DMS79 treated with DMSO at 0.1 percent for 48 hours (cell line): ENCODE measurements at regions not wholly inside any gene's neighbourhood (a gene's known extent, or its start where the extent isn't known, plus 50 kb on each side); places are given as distances from the start of the nearest gene placed in this dataset.
"Not testable (repeated sequence)": the region's sequence is repeated elsewhere in the genome, so short reads cannot be mapped to it uniquely, and the experiment has no call there.

Experiments used
- DNase-seq: peaks from one replicate; lab custom pipeline; 2025; lab: John Stamatoyannopoulos, UW

DNA sequence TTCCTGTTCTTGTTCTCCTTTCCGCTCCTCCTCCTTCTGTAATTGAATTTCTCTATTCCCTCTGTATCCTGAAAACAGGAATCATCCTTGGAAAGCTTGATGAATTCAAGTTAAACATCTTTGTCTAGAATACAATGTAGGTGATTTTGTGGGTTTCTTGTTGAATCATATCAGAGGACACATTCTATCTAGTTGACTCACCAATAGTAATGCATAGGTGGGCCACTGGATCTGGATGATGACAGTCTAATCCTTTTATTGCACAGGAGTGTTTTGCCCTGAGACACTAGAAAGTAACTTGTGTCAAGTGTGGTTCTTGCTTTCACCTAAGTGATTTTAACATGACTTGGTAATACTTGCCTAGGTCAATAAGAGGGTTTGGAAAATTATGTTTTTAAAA is 164.3 kb downstream of the RFPL4B start:
- no peak for DNase-seq

- DNase-seq, result no peak
Measured at GRCh38 chr6:112513175-112513574, 166.0 kb downstream of the RFPL4B start.

DNA sequence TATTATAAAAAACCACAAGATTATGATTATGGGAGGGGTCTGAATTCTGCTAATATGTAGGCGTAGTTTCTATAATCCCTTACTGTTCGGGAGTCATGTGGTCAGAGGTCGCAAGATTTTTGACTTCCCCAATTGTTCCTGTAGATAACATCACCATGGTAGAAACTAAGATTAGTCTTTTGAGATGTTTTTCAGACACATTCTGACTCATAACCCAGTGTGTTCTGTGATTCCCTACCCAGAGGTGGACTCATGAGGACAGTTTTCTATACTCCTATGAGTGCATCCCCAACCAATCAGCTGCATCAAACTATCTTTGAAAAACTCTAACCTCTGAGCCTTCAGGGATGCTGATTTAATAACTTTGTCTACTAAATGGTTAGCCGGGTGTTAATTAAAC is 175.5 kb downstream of the RFPL4B start:
- no peak for DNase-seq

GRCh38 chr6:112524071-112524470 is 176.9 kb downstream of the RFPL4B start:
- DNase-seq, result no peak

DNA sequence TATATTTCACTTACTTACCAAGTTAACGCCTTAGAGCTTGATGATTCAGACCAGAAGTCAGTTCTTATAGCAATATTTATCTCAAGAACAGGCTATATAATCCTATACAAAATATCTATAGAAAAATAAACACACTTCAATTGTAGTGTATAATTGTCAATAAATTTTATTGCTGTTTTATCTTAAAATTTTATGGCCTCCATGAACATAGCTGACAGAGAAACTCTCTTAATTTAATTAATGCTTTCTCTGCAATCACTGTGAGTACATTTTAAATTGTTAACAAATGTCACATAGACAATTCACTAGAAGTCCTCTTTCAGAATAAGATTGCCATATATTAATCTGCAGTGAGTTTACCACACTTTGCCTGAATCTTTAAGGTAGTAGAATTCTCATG is 178.6 kb downstream of the RFPL4B start:
- no peak for DNase-seq

GRCh38 chr6:112526594-112526993 is 179.5 kb downstream of the RFPL4B start:
- DNase-seq, result no peak

GRCh38 chr6:112528306-112528705 is 181.2 kb downstream of the RFPL4B start:
- not testable (repeated sequence) for DNase-seq

DNA sequence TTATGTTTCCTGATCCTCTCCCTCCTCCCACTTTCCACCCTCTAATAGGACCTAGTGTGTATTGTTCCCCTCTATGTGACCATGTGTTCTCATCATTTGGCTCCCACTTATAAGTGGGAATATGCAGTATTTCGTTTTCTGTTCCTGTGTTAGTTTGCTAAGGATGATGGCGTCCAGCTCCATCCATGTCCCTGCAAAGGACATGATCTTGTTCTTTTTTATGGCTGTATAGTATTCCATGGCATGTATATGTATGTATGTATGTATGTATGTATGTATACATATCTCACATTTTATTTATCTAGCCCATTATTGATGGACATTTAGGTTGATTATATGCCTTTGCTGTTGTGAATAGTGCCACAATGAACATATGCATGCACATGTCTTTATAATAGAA is 188.7 kb downstream of the RFPL4B start:
- no peak for DNase-seq

DNA sequence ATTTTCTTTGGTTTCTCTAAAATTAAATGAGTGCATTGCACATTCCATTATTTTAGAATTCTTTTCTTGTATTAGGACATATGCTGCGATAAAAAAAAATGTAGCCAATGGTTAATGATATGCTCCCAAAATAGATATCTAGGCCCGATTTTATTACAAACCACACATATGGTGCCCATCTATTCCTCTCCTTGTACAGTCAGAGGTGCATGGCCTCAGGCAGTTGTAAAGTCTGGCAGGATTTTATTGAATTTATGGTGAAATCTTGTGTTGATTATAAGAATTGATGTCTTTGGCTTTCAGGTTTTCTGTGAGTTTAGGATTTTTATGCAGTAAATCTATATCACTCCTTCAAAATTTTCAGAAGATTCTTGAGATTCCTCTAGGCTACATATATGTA is 192.2 kb downstream of the RFPL4B start:
- no peak for DNase-seq

DNA sequence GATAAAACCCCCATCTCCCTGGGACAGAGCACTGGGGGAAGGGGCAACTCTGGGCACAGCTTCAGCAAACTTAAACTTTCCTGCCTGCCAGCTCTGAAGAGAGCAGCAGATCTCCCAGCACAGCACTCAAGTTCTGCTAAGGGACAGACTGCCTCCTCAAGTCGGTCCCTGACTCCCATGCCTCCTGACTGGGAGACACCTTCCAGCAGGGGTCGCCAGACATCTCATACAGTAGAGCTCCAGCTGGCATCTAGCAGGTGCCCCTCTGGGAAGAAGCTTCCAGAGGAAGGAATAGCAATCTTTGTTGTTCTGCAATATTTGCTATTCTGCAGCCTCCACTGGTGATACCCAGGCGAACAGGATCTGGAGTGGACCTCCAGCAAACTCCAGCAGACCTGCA is 194.7 kb downstream of the RFPL4B start:
- not testable (repeated sequence) for DNase-seq

DNA sequence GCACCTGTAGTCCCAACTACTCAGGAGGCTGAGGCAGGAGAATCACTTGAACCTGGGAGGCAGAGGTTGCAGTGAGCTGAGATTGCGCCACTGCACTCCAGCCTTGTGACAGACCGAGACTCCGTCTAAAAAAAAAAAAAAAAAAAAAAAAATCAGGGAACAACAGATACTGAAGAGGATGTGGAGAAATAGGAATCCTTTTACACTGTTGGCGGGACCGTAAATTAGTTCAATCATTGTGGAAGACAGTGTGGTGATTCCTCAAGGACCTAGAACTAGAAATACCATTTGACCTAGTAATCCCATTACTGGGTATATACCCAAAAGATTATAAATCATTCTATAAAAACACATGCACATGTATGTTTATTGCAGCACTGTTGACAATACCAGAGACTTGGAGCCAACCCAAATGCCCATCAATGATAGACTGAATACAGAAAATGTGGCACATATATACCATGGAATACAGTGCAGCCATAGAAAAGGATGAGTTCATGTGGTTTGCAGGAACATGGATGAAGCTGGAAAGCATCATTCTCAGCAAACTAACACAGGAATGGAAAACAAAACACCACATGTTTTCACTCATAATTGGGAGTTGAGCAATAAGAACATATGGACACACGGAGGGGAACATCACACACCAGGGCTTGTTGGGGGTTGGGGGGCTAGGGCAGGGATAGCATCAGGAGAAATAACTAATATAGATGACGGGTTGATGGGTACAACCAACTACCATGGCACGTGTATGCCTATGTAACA is 200.4 kb downstream of the RFPL4B start:
- not testable (repeated sequence) for DNase-seq

GRCh38 chr6:112549749-112550148 is 202.6 kb downstream of the RFPL4B start:
- no peak for DNase-seq

- no peak for DNase-seq
Measured at GRCh38 chr6:112557435-112557834, 210.3 kb downstream of the RFPL4B start.

DNA sequence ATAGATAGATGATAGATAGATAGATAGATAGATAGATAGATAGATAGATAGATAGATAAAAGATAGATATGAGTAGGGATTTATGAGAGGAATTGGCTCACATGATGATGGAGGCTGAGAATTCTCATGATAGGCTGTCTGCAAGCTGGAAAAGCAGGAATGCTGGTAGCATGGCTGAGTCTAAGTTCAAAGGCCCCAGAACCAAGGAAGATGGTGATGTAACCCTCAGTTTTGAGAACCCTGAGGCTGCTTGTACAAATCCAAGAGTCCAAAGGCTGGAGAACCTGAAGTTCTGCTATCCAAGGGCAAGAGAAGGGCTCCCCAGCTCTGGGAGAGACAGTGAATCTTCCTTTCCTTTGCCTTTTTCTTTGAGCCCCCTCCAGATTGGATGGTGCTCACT is 210.8 kb downstream of the RFPL4B start:
- DNase-seq, result no peak

GRCh38 chr6:112560651-112561050 is 213.5 kb downstream of the RFPL4B start:
- DNase-seq, result no peak

DNA sequence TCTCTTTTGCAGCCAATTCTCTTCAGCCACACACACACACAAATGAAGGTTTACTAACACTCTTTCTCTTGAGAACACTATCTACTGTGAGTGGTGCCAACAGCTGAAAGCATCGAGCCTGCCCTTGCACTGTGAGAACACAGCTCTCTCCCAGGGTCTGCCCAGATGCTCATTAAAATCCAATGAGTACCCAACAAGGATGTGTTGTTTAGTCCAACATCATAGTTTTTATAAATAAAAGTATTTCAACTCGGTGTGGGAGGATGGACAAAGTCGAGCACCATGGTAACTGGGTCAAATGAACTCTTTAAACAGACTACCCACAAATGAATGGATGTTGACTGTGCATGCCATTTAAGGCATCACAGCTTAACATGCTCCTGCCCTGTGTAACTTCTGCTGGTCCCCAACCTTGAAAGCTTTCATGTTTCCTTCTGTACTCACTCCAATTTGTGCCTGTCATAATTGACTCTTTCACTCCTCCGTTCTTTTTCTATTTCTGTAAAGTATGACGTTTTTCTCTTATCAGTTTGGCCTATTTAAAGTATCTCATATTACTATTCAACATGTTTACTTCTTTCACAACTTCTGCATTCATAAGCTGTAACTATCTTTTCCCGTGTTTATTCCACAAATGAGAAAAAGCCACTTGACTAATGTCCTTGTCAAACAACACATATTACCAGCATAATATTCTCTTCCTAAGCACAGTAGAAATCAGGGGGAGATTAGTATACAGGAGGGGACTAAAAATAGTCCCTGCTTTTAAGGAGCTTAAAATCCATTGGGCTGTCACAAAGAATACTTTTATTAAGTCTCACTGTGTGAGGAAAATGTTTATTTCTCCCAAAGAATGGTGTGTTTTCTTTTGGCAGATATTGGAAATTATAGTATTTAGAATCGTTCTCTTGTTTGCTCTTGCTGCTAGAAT is 215.4 kb downstream of the RFPL4B start:
- no peak for DNase-seq

DNA sequence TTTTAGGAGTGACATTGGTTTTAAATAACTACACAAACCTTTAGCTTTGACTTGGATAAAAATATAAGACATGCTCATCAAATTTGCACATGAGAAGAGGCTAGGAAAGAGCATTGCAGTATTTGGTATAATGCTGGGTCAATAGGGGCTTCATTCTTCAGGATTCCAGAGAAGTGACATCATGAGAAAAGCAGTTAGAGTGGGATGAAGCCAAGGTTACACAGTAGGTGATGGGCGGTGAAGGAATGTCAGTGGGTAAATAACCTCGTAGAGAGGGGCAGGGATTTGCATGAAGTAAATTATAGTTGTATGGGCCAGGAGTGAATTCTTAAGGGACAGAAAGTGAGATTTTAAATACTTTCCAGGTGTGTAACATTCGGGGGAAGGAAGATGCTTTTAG is 216.2 kb downstream of the RFPL4B start:
- DNase-seq, result no peak

GRCh38 chr6:112568066-112568465 is 220.9 kb downstream of the RFPL4B start:
- DNase-seq, result no peak

DNA sequence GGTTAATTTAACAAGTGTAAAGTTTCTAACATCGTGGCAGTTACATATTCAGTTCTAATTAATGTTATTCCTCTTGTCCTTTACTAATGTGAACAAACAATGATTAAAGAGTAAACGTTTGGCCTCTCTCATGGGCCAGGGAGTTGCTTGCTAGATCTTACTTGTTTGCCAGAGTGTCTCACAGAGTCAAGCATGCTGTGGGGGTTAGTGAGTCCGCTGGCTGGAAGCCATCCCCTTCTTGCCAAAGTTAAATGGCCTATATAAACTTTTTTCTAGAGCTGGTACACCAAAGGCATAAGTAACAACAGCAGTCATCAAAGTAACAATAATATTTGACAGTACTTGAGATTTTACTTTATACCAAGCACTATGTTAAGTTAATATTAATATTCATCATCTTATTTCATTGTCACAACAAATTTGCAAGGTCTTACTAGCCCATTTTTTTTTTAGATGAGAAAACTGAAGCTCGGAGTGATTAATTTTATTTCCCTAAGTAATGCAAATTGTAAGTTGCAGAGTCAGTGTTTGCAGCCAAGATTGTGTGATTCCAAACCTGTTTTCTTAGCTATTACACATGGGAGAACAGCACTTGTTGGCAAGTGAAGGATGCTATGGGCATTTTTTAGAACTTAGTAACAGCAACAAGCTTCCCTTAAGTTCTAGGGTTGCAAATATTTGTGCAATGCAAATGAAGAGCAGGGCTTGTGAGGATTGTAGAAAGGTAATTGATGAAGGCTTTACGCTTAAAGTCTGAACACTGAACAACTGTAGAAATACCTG is 224.5 kb downstream of the RFPL4B start:
- DNase-seq, result peak; percentile 82

DNA sequence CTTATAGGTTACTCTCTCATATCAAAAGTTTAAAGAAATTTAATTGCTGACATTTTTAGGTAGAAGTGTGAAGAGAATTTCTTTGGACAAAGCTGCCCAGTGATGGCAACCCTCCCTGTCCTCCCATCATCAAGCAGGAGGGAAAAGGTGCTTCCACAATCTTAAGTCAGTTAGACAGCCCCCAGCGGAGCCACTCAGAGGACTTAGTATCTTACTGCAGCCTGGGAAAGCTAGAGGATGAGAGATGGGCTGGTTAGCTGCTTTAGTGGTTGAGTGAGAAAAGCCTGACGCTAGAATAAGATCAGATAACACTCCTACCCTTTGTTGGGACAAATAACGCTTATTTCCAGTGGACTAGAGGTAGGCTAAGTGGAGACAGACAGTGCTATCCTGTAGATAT is 227.1 kb downstream of the RFPL4B start:
- no peak for DNase-seq

GRCh38 chr6:112575309-112575834 is 228.2 kb downstream of the RFPL4B start:
- peak; percentile 99 for DNase-seq

DNA sequence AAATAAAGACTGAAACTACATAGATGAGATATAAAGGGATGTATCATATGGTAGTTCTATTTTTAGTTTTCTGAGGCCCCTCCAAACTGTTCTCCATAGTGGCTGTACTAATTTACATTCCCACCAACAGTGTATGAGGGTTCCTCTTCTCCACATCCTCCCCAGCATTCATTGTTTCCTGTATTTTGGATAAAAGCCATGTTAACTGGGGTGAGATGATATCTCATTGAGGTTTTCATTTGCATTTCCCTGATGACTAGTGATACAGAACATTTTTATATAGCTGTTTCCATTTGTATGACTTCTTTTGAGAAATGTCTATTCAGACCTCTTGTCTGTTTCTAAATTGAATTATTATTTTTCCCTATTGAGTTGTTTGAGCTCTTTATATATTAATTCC is 229.3 kb downstream of the RFPL4B start:
- peak; percentile 50 for DNase-seq
